IMR-90 (cell line): ENCODE measurements at regions not wholly inside any gene's neighbourhood (a gene's known extent, or its start where the extent isn't known, plus 50 kb on each side); places are given as distances from the start of the nearest gene placed in this dataset.

Source experiments
- ATAC-seq: fragments of 200-7000 bp; cut with Tn5 transposase; 2 replicates; pipeline ENCODE4 v1.9.1; 2020; ENCODE audit warnings: low read depth, mild to moderate bottlenecking, moderate library complexity
- BruUV-seq: library from RNA; stranded (reverse); fragments of 400-500 nt; replicated peaks from 2 replicates; lab custom pipeline; 2021; lab: Mats Ljungman, UMichigan
- CTCF ChIA-PET: fragments of 300-600 bp; formaldehyde crosslinking; extraction: SDS; loops from one replicate; lab custom pipeline; 2021; ENCODE audit warnings: antibody characterized with exemption; lab: Yijun Ruan, JAX
- POLR2A ChIA-PET: fragments of 300-600 bp; sonication (Branson Sonifier 250); formaldehyde crosslinking; loops from one replicate; lab custom pipeline; 2022; ENCODE audit warnings: antibody characterized with exemption; ENCODE audit not compliant: unreplicated experiment; lab: Charles Lee
- DNase-seq: peaks from one replicate; pipeline ENCODE4 v3.0.0; 2013
- H2AFZ ChIP-seq: replicated peaks from 2 replicates; pipeline ENCODE3; 2013; ENCODE audit warnings: low read length, mild to moderate bottlenecking; ENCODE audit not compliant: poor library complexity
- H2AK5ac ChIP-seq: 2 replicates; pipeline ENCODE4 v1.6.1; 2013; ENCODE audit warnings: low read depth, low read length, inconsistent platforms
- H2AK9ac ChIP-seq: replicated peaks from 2 replicates; pipeline ENCODE3; 2013; ENCODE audit warnings: mild to moderate bottlenecking, low read depth, low read length, moderate library complexity; ENCODE audit not compliant: poor library complexity
- H2BK120ac ChIP-seq: 2 replicates; pipeline ENCODE4 v1.6.1; 2013; ENCODE audit warnings: low read depth, low read length, inconsistent platforms
- H2BK15ac ChIP-seq: 3 replicates; pipeline ENCODE4 v1.6.1; 2013; ENCODE audit warnings: low read depth, low read length, inconsistent platforms
- H2BK20ac ChIP-seq: 2 replicates; pipeline ENCODE4 v1.6.1; 2013; ENCODE audit warnings: low read depth, mild to moderate bottlenecking, inconsistent platforms, low read length, moderate library complexity
- H2BK5ac ChIP-seq: 2 replicates; pipeline ENCODE4 v1.6.1; 2013; ENCODE audit warnings: mild to moderate bottlenecking, low read depth, low read length, inconsistent platforms; ENCODE audit not compliant: poor library complexity, severe bottlenecking
- H3K14ac ChIP-seq: replicated peaks from 2 replicates; pipeline ENCODE4 v1.6.1; 2013; ENCODE audit warnings: low read depth, low read length, inconsistent platforms
- H3K18ac ChIP-seq: 2 replicates; pipeline ENCODE4 v1.6.1; 2013; ENCODE audit warnings: low read depth, low read length, control low read depth
- H3K23ac ChIP-seq: 2 replicates; pipeline ENCODE4 v1.6.1; 2013; ENCODE audit warnings: low read depth, low read length, inconsistent platforms
- H3K27ac ChIP-seq: 2 replicates; pipeline ENCODE4 v1.5.1; 2013; ENCODE audit warnings: mild to moderate bottlenecking, control low read depth, low read length; ENCODE audit not compliant: insufficient read depth
- H3K27me3 ChIP-seq: 2 replicates; pipeline ENCODE4 v1.6.1; 2013; ENCODE audit warnings: low read length; ENCODE audit not compliant: control insufficient read depth, insufficient read depth
- H3K36me3 ChIP-seq: 2 replicates; pipeline ENCODE4 v1.6.1; 2013; ENCODE audit warnings: low read length, mixed read lengths; ENCODE audit not compliant: control insufficient read depth, insufficient read depth
- H3K4ac ChIP-seq: 2 replicates; pipeline ENCODE4 v1.6.1; 2013; ENCODE audit warnings: low read depth, low read length, inconsistent platforms
- H3K4me1 ChIP-seq: 2 replicates; pipeline ENCODE4 v1.6.1; 2013; ENCODE audit warnings: low read length, mixed read lengths; ENCODE audit not compliant: control insufficient read depth, insufficient read depth
- H3K4me2 ChIP-seq: 2 replicates; pipeline ENCODE4 v1.6.1; 2013; ENCODE audit warnings: low read depth, mild to moderate bottlenecking, control low read depth, low read length, moderate library complexity
- H3K4me3 ChIP-seq: 2 replicates; pipeline ENCODE4 v1.5.1; 2013; ENCODE audit warnings: low read depth, mild to moderate bottlenecking, control low read depth, low read length, moderate library complexity; ENCODE audit not compliant: insufficient read depth
- H3K56ac ChIP-seq: 2 replicates; pipeline ENCODE4 v1.6.1; 2013; ENCODE audit warnings: low read length, inconsistent platforms; ENCODE audit not compliant: insufficient read depth; ENCODE audit errors: extremely low read depth
- H3K79me1 ChIP-seq, 2 experiments: 2 replicates each; pipeline ENCODE4 v1.6.1; 2013; ENCODE audit warnings: low read length in 2 of 2, inconsistent platforms in 1 of 2, low read depth in 1 of 2
- H3K9ac ChIP-seq: 2 replicates; pipeline ENCODE4 v1.6.1; 2013; ENCODE audit warnings: low read depth, low read length, control low read depth
- H3K9me1 ChIP-seq: 2 replicates; pipeline ENCODE4 v1.6.1; 2013; ENCODE audit warnings: low read length, inconsistent platforms; ENCODE audit not compliant: insufficient read depth
- H3K9me3 ChIP-seq: 2 replicates; pipeline ENCODE4 v1.6.1; 2013; ENCODE audit warnings: low read length; ENCODE audit not compliant: control insufficient read depth, insufficient read depth
- H4K20me1 ChIP-seq: 2 replicates; pipeline ENCODE4 v1.6.1; 2013; ENCODE audit warnings: low read length, inconsistent platforms; ENCODE audit not compliant: insufficient read depth
- H4K5ac ChIP-seq: 2 replicates; pipeline ENCODE4 v1.6.1; 2013; ENCODE audit warnings: mild to moderate bottlenecking, low read depth, low read length, control low read depth
- H4K8ac ChIP-seq, 2 experiments: 2 replicates each; pipeline ENCODE4 v1.6.1; 2013; ENCODE audit warnings: low read depth in 2 of 2, low read length in 2 of 2, control low read depth in 1 of 2, inconsistent platforms in 1 of 2
- H4K91ac ChIP-seq: 2 replicates; pipeline ENCODE4 v1.6.1; 2013; ENCODE audit warnings: low read depth, low read length, inconsistent platforms; ENCODE audit not compliant: insufficient read depth
- USF2 ChIP-seq: fragments of 150-350 bp; IDR thresholded peaks from 2 replicates; pipeline ENCODE4 v1.6.1; 2017; ENCODE audit warnings: mild to moderate bottlenecking, antibody characterized with exemption, low read length, low read depth
- WGBS, 2 experiments: methylation state at CpG; one replicate each; pipeline versions ENCODE4 v1.1.5 to v1.1.7; 2013; ENCODE audit warnings: missing lambda C conversion rate in 2 of 2; ENCODE audit not compliant: insufficient read length in 1 of 2; ENCODE audit errors: extremely low coverage in 2 of 2; 5-methylcytosine and 5-hydroxymethylcytosine counted together
- dilution Hi-C: fragments of 300-500 bp; cut with HindIII; formaldehyde crosslinking; loops from one replicate; pipeline ENCODE4 v1.14.3; 2018; ENCODE audit warnings: low sequenced_read_pairs; ENCODE audit not compliant: unreplicated experiment
- in situ Hi-C: fragments of 300-500 bp; cut with MboI; formaldehyde crosslinking; loops from 3 replicates; pipeline ENCODE4 v1.14.3; 2019; ENCODE audit warnings: low sequenced_read_pairs, inconsistent platforms, mixed read lengths
- intact Hi-C: fragments of 100-400 bp; cut with micrococcal nuclease; formaldehyde crosslinking; loops from 2 replicates; pipeline ENCODE4 v1.10.0; 2022

GRCh38 chr18:65278939-65279667 is 471.7 kb upstream of the CDH7 start:
- Histone ChIP-seq H3K9ac (no peak overlapping the region), H3K56ac (no peak overlapping the region), H4K91ac (no peak overlapping the region), H3K9me1 (no peaks in the 10 kb centered on the region), H3K4me3 (no peak overlapping the region), H2AFZ (no peak overlapping the region), H3K27ac (no peak overlapping the region), H4K8ac (no peak overlapping the region), H3K14ac (no peak overlapping the region), H2AK5ac (no peak overlapping the region), H3K4me2 (no peak overlapping the region), H3K79me1 (no peaks in the 10 kb centered on the region), H3K4me1 (no peaks in the 10 kb centered on the region), H3K36me3 (no peaks in the 10 kb centered on the region), H2BK5ac (no peak overlapping the region), H3K23ac (no peak overlapping the region), H3K4ac (no peak overlapping the region), H3K18ac (no peak overlapping the region), H2BK120ac (no peak overlapping the region), H4K5ac (no peak overlapping the region), H2AK9ac (no peak overlapping the region), H3K9me3 (peaks cover 11% of the 10 kb centered on the region), H3K27me3 (no peaks in the 10 kb centered on the region), H2BK15ac (no peak overlapping the region), H4K20me1 (no peaks in the 10 kb centered on the region), H2BK20ac (no peak overlapping the region)
- dilution Hi-C loops: no loop called here
- CTCF ChIA-PET: no interaction called here
- ATAC-seq (no peak), DNase-seq (no peak)
- POLR2A ChIA-PET: no interaction called here
- intact Hi-C loops: no loop called here
- BruUV-seq: no TSS peak
- WGBS, 2 experiments: no CpG with 5 or more reads among the region's 9 CpGs
- in situ Hi-C loops: no loop called here
- TF ChIP-seq USF2: no peak
